RWPE2 (cell line): ENCODE measurements at regions not wholly inside any gene's neighbourhood (a gene's known extent, or its start where the extent isn't known, plus 50 kb on each side); places are given as distances from the start of the nearest gene placed in this dataset.

Experiments used
- ATAC-seq: fragments of 200-7000 bp; cut with Tn5 transposase; 3 replicates; pipeline ENCODE4 v1.9.1; 2021; ENCODE audit warnings: low read depth
- DNase-seq: peaks from one replicate; pipeline ENCODE4 v3.0.0-alpha.2; 2020; ENCODE audit warnings: low spot score
- H3K27ac ChIP-seq: fragments of 450-650 bp; 2 replicates; pipeline ENCODE4 v1.5.1; 2017; ENCODE audit warnings: mild to moderate bottlenecking; ENCODE audit not compliant: poor library complexity, severe bottlenecking
- H3K27me3 ChIP-seq: fragments of 250-450 bp; sonication (Bioruptor Pico); 2 replicates; pipeline ENCODE4 v1.5.1; 2021; ENCODE audit warnings: mild to moderate bottlenecking, moderate library complexity; ENCODE audit not compliant: insufficient read depth, poor library complexity, severe bottlenecking
- H3K36me3 ChIP-seq: fragments of 250-450 bp; sonication (Bioruptor Pico); 2 replicates; pipeline ENCODE4 v1.5.1; 2020; ENCODE audit warnings: low read depth, mild to moderate bottlenecking, moderate library complexity
- H3K4me1 ChIP-seq: fragments of 250-450 bp; sonication (Bioruptor Pico); 2 replicates; pipeline ENCODE4 v1.5.1; 2021; ENCODE audit warnings: mild to moderate bottlenecking, moderate library complexity; ENCODE audit not compliant: insufficient read depth, poor library complexity, severe bottlenecking
- H3K4me3 ChIP-seq: fragments of 250-450 bp; sonication (Bioruptor Pico); 2 replicates; pipeline ENCODE4 v1.5.1; 2021; ENCODE audit warnings: mild to moderate bottlenecking, moderate library complexity; ENCODE audit not compliant: severe bottlenecking
- H3K9me3 ChIP-seq: fragments of 250-450 bp; sonication (Bioruptor Pico); 2 replicates; pipeline ENCODE4 v1.5.1; 2021; ENCODE audit warnings: mild to moderate bottlenecking, moderate library complexity; ENCODE audit not compliant: severe bottlenecking
- CTCF ChIP-seq: fragments of 450-650 bp; IDR thresholded peaks from one replicate; pipeline ENCODE4 v1.5.1; 2017; ENCODE audit warnings: mild to moderate bottlenecking, moderate library complexity; ENCODE audit not compliant: poor library complexity, severe bottlenecking

GRCh38 chr1:81679942-81680341 is 120.8 kb upstream of the ADGRL2 start:
- Histone ChIP-seq H3K4me3 (no peak overlapping the region), H3K9me3 (no peaks in the 10 kb centered on the region), H3K27me3 (no peaks in the 10 kb centered on the region), H3K27ac (no peak overlapping the region), H3K4me1 (peaks cover 14% of the 10 kb centered on the region), H3K36me3 (no peaks in the 10 kb centered on the region)
- ATAC-seq = no peak
- no peak for TF ChIP-seq CTCF
- DNase-seq = no peak

DNA sequence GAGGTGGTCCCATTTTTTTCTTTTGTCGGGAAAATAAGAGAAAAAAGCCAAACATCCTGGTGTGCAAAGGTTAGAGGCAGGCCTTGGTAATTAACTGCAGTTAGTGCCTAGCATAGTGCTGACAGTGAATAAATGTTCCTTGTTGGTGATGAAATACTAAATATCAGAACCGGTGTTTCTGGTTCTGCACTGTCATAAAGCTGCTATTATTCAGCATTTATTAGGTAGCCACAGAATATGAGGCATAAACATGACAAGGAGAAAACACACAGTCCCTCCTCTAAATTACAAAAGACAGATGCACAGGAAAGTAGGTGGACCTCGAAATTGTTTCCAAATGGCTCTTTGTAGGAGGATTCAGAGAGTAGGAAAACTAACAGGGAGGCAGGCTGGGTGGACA is 122.0 kb upstream of the ADGRL2 start:
- TF ChIP-seq CTCF = no peak
- ATAC-seq (peak; percentile 17; the same call in 1 of the 3 replicates), DNase-seq (no peak)
- H3K27ac ChIP-seq = no peak overlapping the region
- no peak overlapping the region for H3K4me3 ChIP-seq
- H3K36me3 ChIP-seq = no peaks in the 10 kb centered on the region
- no peaks in the 10 kb centered on the region for H3K27me3 ChIP-seq
- peaks cover 14% of the 10 kb centered on the region for H3K4me1 ChIP-seq
- no peaks in the 10 kb centered on the region for H3K9me3 ChIP-seq

DNA sequence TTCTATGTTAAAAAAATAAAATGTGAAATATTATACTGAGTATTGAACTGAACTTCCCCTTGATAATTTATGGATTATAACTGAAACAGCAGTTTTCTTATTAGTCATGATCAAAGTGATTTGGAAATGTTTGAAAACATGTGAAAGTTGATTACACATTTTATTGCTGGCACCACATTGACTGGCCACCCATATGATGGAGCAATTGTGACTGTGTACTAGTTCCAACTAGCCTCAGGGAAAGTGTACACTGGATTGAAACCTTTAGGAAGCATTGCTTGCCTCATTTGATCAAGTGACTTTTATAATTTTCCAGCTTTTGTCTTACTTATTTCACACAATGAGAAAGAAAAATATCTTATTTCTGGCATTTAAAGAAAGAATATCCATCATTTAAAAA is 128.0 kb upstream of the ADGRL2 start:
- Histone ChIP-seq H3K4me1 (no peaks in the 10 kb centered on the region), H3K36me3 (no peaks in the 10 kb centered on the region), H3K9me3 (no peaks in the 10 kb centered on the region), H3K4me3 (no peak overlapping the region), H3K27ac (no peak overlapping the region), H3K27me3 (no peaks in the 10 kb centered on the region)
- no peak for DNase-seq
- no peak for ATAC-seq
- no peak for TF ChIP-seq CTCF

DNA sequence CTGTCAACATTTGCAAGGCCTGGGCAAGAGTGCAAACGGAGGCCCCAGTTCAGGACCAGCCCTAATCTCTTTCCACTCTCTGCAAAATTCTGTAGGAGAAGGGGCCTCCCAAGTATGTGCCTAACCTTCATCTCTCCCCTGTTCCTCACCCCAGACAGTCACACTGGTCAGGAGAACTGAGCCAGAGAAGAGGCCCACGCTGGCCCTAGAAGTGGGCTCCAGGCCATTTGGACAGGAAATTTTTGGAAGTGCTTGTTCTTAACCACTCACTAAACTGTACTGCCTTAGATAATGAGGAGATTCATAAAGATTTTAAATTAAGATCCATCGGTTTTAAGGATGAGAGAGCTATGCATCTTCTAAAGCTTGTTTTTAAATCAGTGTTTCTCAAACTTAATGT is 129.7 kb upstream of the ADGRL2 start:
- Histone ChIP-seq H3K4me3 (no peak overlapping the region), H3K4me1 (no peaks in the 10 kb centered on the region), H3K27me3 (no peaks in the 10 kb centered on the region), H3K9me3 (no peaks in the 10 kb centered on the region), H3K36me3 (no peaks in the 10 kb centered on the region), H3K27ac (no peak overlapping the region)
- ATAC-seq = no peak
- no peak for DNase-seq
- TF ChIP-seq CTCF = no peak

GRCh38 chr1:81670286-81670685 is 130.4 kb upstream of the ADGRL2 start:
- ATAC-seq = peak; percentile 83
- Histone ChIP-seq H3K27ac (no peak overlapping the region), H3K27me3 (no peaks in the 10 kb centered on the region), H3K4me1 (no peaks in the 10 kb centered on the region), H3K36me3 (no peaks in the 10 kb centered on the region), H3K9me3 (no peaks in the 10 kb centered on the region), H3K4me3 (no peak overlapping the region)
- no peak for TF ChIP-seq CTCF
- DNase-seq = no peak
